COLO829 (cell line): ENCODE measurements at regions not wholly inside any gene's neighbourhood (a gene's known extent, or its start where the extent isn't known, plus 50 kb on each side); places are given as distances from the start of the nearest gene placed in this dataset.

Experiments
- DNase-seq: peaks from one replicate; pipeline ENCODE4 v3.0.0; 2012; ENCODE audit warnings: low spot score

DNA sequence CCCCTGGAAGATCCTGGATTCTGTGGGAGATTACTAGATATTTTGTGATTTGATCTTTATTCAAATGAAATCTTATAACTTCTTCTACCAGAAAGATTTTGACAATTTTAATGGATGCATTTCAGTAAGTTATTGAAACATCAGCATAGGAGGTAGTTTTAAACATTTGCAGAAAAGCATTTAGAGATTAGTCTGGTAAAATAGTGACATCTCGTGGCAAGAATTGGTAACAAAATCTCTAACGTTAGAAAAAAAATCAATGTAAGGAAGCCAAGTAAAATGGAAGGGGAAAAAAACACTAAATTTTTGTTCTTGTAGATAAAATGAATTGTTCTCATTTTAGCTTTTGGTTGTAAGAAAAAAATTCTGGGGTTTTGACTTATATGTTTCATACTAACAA lies 73.3 kb downstream of the TASL start:
- DNase-seq = peak; percentile 6

DNA sequence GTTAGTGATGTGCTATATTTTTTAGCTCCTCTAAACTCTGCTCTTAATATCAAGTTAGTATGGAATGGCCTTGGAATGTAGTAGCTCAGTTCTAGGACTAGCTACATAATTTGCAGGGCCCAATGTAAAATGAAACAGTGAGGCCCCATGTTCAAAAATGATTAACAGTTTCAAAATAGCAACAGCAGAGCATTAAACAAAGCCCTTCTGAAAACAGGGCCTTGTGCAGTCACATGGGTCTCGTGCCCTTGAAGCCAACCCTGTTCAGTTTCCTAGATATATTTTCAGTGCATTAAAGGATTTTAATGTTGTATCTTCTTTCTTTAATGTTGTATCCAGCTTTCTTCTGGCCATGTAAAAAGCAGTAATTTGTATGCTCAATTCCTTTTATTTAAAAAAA lies 82.1 kb downstream of the TASL start:
- DNase-seq = no peak

DNA sequence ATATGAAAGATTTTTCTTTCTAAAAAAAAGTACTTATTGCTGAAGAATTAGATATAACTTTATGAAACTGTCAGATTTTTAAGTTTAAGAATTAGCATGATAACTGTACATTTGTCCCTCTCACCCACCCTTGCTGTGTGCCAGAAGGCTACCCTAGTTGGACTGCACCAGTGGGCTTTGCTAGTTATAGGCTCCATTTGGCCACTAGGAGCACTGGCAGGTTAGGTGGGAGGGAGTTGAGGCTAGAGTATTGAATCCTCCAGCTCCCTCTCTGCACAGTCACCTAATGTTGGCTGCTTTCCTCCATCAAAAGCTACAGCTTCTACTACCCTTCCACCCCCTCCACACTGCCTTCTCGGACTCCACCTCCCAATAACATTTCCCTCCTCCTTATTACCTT lies 84.2 kb downstream of the TASL start:
- DNase-seq = no peak

DNA sequence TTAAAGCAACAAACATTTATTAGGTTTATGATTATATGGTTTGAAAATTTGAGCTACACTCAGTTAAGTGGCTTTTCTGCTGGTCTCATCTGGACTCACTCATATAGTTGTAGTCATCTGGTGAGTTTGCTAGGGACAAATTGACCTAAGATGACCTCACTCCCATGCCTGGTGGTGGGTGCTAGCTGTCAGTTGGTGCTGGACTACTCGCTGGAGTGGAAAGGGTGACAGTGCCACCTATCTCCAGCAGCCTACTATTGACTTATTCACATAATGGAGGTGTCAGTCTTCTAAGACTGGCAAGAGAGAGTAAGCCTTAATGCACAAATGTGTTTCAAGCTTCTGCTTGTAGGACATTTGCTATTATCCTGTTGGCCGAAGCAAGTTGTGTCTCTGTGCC lies 88.2 kb downstream of the TASL start:
- DNase-seq = no peak

DNA sequence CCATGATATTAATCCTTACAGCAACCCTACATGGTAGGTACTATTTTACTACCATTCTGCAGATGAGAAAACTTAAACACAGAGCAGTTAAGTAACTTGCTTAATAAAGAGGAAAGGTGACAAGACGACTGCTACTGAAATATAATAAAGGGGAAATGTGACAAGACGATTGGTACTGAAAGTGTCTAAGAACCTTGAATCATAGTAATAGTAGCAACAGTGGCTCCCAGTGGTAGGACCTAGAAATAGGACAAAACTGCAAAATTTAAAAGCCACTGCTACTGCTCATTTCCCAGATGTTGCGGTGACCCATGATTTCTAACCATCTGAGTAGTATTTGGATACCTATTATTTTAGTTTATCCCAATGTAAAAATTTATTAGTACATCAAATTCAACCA lies 89.5 kb downstream of the TASL start:
- DNase-seq = no peak

DNA sequence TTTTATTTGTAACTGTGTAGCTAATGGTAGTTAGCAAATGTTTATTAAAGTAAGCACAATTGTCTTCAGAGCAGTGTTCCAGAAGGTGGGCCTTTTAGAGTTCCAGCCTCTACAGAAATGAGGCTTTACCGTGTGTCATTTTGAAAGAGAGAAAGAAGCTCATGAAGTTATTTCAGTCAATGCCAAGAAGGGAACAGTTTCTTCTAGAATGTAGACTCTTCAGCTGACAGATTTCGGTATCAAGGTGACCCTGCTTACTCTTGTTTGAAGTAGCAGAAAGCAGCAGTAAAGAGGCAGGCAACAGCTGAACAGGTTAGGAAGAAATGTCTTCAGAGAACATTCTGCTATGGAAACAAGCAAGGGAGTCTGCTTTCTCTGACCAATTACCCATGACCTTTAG lies 93.6 kb downstream of the TASL start:
- DNase-seq = no peak

DNA sequence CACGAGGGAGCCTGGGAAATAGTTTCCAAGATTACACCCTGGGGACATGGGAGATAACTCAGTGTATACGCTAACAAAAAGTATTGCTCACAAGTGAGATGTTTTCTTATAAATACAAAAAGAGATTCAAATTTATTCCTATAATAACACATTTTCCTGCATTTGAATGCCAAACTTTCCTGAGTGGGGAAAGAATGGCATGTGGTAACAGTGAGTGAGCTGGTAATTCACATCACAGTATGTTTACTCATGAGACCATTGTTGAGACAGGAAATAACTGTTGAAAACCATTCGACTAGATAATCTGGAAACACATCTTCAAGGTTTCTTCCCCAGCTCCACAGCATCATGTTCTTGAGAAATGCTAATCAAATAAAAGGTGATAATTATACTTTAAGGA lies 109.1 kb downstream of the TASL start:
- no peak for DNase-seq
